ENCODE measurements at regions not wholly inside any gene's neighbourhood (a gene's known extent, or its start where the extent isn't known, plus 50 kb on each side); places are given as distances from the start of the nearest gene placed in this dataset.

DNA sequence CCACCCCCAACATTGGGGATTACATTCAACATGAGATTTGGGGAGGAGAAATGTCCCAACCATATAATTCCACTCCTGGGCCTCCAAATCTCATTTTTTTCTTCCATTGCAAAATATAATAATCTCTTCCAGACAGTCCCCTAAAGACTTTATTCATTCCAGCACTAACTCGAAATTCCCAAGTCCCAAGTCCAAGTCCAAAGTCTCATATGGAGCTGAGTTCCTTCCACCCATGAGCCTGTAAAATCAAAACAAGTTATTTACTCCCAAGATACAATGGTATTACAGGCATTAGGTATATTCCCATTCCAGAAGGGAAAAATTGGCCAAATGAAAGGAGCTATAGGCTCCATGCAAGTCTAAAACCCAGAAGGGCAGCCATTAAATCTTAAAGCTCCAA lies 56.7 kb downstream of the P2RY1 start:
- no peak for ATAC-seq
- Histone ChIP-seq H3K36me3 (replicated peaks in 1 of 2; ENCODE audit: insufficient read depth in 1 of 2, low read depth in 2 of 2) (no peaks in the 10 kb centered on the region), H3K27ac (no peak overlapping the region), H3K9me3 (no peaks in the 10 kb centered on the region), H3K4me1 (no peaks in the 10 kb centered on the region), H3K4me3 (no peak overlapping the region), H3K27me3 (no peaks in the 10 kb centered on the region)
- DNase-seq, result no peak
- intact Hi-C loops (cut with DNase I), result no loop called here
- WGBS, 2 donors, result 24 to 80% methylated on average over 1 of the region's 1 CpG
- TF ChIP-seq, protein P1, sequence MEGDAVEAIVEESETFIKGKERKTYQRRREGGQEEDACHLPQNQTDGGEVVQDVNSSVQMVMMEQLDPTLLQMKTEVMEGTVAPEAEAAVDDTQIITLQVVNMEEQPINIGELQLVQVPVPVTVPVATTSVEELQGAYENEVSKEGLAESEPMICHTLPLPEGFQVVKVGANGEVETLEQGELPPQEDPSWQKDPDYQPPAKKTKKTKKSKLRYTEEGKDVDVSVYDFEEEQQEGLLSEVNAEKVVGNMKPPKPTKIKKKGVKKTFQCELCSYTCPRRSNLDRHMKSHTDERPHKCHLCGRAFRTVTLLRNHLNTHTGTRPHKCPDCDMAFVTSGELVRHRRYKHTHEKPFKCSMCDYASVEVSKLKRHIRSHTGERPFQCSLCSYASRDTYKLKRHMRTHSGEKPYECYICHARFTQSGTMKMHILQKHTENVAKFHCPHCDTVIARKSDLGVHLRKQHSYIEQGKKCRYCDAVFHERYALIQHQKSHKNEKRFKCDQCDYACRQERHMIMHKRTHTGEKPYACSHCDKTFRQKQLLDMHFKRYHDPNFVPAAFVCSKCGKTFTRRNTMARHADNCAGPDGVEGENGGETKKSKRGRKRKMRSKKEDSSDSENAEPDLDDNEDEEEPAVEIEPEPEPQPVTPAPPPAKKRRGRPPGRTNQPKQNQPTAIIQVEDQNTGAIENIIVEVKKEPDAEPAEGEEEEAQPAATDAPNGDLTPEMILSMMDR (IDR thresholded peaks at IDR 0.05), result no peak
- TF ChIP-seq POLR2A (IDR thresholded peaks at IDR 0.05), result no peak

DNA sequence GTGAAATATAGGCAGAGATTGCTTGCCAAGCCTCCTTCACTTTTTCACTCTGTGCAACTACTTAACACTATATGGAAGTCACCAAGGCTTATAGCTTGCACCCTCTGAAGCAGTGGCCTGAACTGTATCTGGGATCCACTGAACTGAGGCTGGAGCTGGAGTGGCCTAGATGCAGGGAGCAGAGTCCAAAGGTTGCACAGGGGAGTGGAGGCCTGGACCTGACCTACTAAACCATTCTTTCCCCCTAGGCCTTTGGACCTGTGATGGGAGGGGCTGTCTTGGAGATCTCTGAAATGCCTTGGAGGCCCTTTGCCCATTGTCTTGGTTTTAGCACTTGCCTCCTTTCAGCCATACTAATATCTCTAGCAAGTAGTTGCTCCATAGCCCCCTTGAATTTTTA lies 57.5 kb downstream of the P2RY1 start:
- ATAC-seq (no peak), DNase-seq (no peak)
- Histone ChIP-seq H3K36me3 (replicated peaks in 1 of 2; ENCODE audit: insufficient read depth in 1 of 2, low read depth in 2 of 2) (no peaks in the 10 kb centered on the region), H3K27ac (no peak overlapping the region), H3K4me3 (no peak overlapping the region), H3K27me3 (no peaks in the 10 kb centered on the region), H3K4me1 (no peaks in the 10 kb centered on the region), H3K9me3 (no peaks in the 10 kb centered on the region)
- no peak for TF ChIP-seq POLR2A (IDR thresholded peaks at IDR 0.05)
- TF ChIP-seq, protein P1 (IDR thresholded peaks at IDR 0.05), result no peak
- intact Hi-C loops (cut with DNase I), result no loop called here

DNA sequence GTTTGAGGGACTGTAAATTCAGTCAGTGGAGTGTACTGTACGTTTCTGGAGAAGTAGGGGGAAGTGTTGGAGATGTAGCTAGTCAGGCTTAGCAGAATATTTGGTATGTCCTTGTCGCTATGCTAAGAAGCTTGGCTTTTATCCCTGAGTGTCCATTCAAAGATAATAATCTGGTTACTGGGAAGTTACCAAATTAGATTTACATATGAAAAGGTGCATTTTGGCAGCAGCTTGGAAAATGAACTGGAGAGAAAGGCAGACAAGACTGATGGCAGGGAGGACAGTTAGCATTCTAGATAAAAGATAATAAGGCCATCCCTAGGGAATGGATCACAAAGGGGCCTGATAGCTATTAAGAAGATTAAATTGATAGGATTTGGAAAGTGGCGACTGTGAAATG lies 58.7 kb downstream of the P2RY1 start:
- no peak for TF ChIP-seq POLR2A (IDR thresholded peaks at IDR 0.05)
- TF ChIP-seq, protein P1 (IDR thresholded peaks at IDR 0.05), result no peak
- Histone ChIP-seq H3K4me1 (no peaks in the 10 kb centered on the region), H3K36me3 (replicated peaks in 1 of 2; ENCODE audit: insufficient read depth in 1 of 2, low read depth in 2 of 2) (no peaks in the 10 kb centered on the region), H3K4me3 (no peak overlapping the region), H3K27me3 (no peaks in the 10 kb centered on the region), H3K27ac (no peak overlapping the region), H3K9me3 (no peaks in the 10 kb centered on the region)
- intact Hi-C loops (cut with DNase I), result no loop called here
- 51 to 64% methylated on average over 3 of the region's 3 CpGs for WGBS, 2 donors
- no peak for DNase-seq
- no peak for ATAC-seq

GRCh38 chr3:152899306-152899705 lies 64.4 kb downstream of the P2RY1 start:
- no peak overlapping the region for H3K4me3 ChIP-seq
- ATAC-seq, result no peak
- no peak for TF ChIP-seq POLR2A (IDR thresholded peaks at IDR 0.05)
- TF ChIP-seq, protein P1 (IDR thresholded peaks at IDR 0.05), result no peak
- DNase-seq, result no peak
- no peak overlapping the region for H3K27ac ChIP-seq
- no peaks in the 10 kb centered on the region for H3K4me1 ChIP-seq
- intact Hi-C loops (cut with DNase I), result no loop called here
- H3K36me3 ChIP-seq (replicated peaks in 1 of 2; ENCODE audit: insufficient read depth in 1 of 2, low read depth in 2 of 2), result no peaks in the 10 kb centered on the region
- no peaks in the 10 kb centered on the region for H3K27me3 ChIP-seq
- 70 to 71% methylated on average over 2 of the region's 2 CpGs for WGBS, 2 donors
- no peaks in the 10 kb centered on the region for H3K9me3 ChIP-seq

DNA sequence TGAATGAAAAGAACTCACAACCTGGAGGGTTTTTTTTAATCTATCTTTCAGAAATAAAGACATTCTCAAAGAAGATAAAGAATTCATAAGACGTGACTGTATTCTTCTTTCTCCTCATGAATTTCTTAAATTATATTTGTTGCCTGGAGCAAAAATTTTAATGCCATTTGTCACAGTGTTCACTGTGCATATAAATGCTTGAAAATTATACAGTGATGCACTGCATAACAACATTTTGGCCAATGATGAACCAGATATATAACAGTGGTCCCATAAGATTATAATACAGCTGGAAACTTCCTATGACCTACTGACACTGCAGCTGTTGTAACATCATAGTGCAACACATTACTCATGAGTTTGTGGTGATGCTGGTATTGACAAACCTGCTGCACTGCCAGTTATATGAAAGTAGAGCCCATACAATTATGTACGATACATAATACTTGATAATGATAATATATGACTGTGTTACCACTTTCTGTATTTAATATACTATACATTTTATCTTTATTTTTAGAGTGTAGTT lies 67.3 kb downstream of the P2RY1 start:
- intact Hi-C loops (cut with DNase I), result no loop called here
- no peak overlapping the region for H3K4me3 ChIP-seq
- no peaks in the 10 kb centered on the region for H3K36me3 ChIP-seq (replicated peaks in 1 of 2; ENCODE audit: insufficient read depth in 1 of 2, low read depth in 2 of 2)
- no peaks in the 10 kb centered on the region for H3K9me3 ChIP-seq
- no peaks in the 10 kb centered on the region for H3K27me3 ChIP-seq
- no peak overlapping the region for H3K27ac ChIP-seq
- no peak for ATAC-seq
- H3K4me1 ChIP-seq, result no peaks in the 10 kb centered on the region
- no peak for TF ChIP-seq POLR2A (IDR thresholded peaks at IDR 0.05)
- TF ChIP-seq, protein P1 (IDR thresholded peaks at IDR 0.05), result no peak
- WGBS, 2 donors, result 65 to 75% methylated on average over 2 of the region's 2 CpGs
- no peak for DNase-seq
